NAMALWA (cell line): ENCODE measurements at regions not wholly inside any gene's neighbourhood (a gene's known extent, or its start where the extent isn't known, plus 50 kb on each side); places are given as distances from the start of the nearest gene placed in this dataset.
A peak's percentile ranks its signal among the peaks of the same experiment; 100 is the strongest.

Source experiments
- DNase-seq: peaks from one replicate; pipeline ENCODE4 v3.0.0-alpha.2; 2015; ENCODE audit warnings: low spot score

GRCh38 chr7:124423863-124424262, 341.7 kb downstream of the GPR37 start:
- DNase-seq = no peak

- DNase-seq = no peak
These were observed 343.5 kb downstream of the GPR37 start for GRCh38 chr7:124422081-124422480.

GRCh38 chr7:124420367-124420766, 345.2 kb downstream of the GPR37 start:
- no peak for DNase-seq

GRCh38 chr7:124413029-124413428, 352.6 kb downstream of the GPR37 start:
- peak; percentile 16 for DNase-seq

- DNase-seq = no peak
These were observed 353.1 kb downstream of the GPR37 start for GRCh38 chr7:124412531-124412930.

GRCh38 chr7:124411796-124412195, 353.8 kb downstream of the GPR37 start:
- DNase-seq = peak; percentile 34

- no peak for DNase-seq
These were observed 362.0 kb downstream of the GPR37 start for GRCh38 chr7:124403587-124403986.

GRCh38 chr7:124403112-124403511, 362.5 kb downstream of the GPR37 start:
- DNase-seq = no peak

- peak; percentile 8 for DNase-seq
These were observed 365.7 kb downstream of the GPR37 start for GRCh38 chr7:124399941-124400340.

GRCh38 chr7:124398937-124399552, 366.2 kb upstream of the TMEM229A start:
- DNase-seq = no peak

GRCh38 chr7:124397134-124397533, 364.3 kb upstream of the TMEM229A start:
- DNase-seq = no peak

GRCh38 chr7:124390301-124390700, 357.4 kb upstream of the TMEM229A start:
- DNase-seq = no peak

- no peak for DNase-seq
These were observed 355.9 kb upstream of the TMEM229A start for GRCh38 chr7:124388751-124389150.

GRCh38 chr7:124387056-124387455, 354.2 kb upstream of the TMEM229A start:
- DNase-seq = no peak

- DNase-seq = no peak
These were observed 346.4 kb upstream of the TMEM229A start for GRCh38 chr7:124379296-124379695.

- DNase-seq = no peak
These were observed 343.2 kb upstream of the TMEM229A start for GRCh38 chr7:124376111-124376510.

- DNase-seq = no peak
These were observed 342.5 kb upstream of the TMEM229A start for GRCh38 chr7:124375391-124375790.

GRCh38 chr7:124369310-124369709, 336.4 kb upstream of the TMEM229A start:
- DNase-seq = no peak

- DNase-seq = no peak
These were observed 333.3 kb upstream of the TMEM229A start for GRCh38 chr7:124366118-124366517.

- DNase-seq = no peak
These were observed 331.4 kb upstream of the TMEM229A start for GRCh38 chr7:124364283-124364682.

- no peak for DNase-seq
These were observed 321.3 kb upstream of the TMEM229A start for GRCh38 chr7:124354201-124354600.

GRCh38 chr7:124351950-124352349, 319.1 kb upstream of the TMEM229A start:
- DNase-seq = no peak

- DNase-seq = no peak
These were observed 316.6 kb upstream of the TMEM229A start for GRCh38 chr7:124349443-124349842.

- no peak for DNase-seq
These were observed 306.0 kb upstream of the TMEM229A start for GRCh38 chr7:124338861-124339260.
